ENCODE measurements at regions not wholly inside any gene's neighbourhood (a gene's known extent, or its start where the extent isn't known, plus 50 kb on each side); places are given as distances from the start of the nearest gene placed in this dataset.
A peak's percentile ranks its signal among the peaks of the same experiment; 100 is the strongest.
"Not testable (repeated sequence)": the region's sequence is repeated elsewhere in the genome, so short reads cannot be mapped to it uniquely, and the experiment has no call there.

GRCh38 chr2:11877764-11878163, 131.3 kb downstream of the LPIN1 start:
- DNase-seq (ENCODE audit: low read depth) = no peak
- H3K4me3 ChIP-seq (ENCODE audit: low read depth, low read length) = no peak overlapping the region

DNA sequence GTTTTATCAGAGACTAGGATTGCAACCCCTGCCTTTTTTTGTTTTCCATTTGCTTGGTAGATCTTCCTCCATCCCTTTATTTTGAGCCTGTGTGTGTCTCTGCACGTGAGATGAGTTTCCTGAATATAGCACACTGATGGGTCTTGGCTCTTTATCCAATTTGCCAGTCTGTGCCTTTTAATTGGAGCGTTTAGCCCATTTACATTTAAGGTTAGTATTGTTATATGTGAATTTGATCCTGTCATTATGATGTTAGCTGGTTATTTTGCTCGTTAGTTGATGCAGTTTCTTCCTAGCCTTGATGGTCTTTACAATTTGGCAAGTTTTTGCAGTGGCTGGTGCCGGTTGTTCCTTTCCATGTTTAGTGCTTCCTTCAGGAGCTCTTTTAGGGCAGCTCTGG, 138.8 kb downstream of the LPIN1 start:
- not testable (repeated sequence) for H3K4me3 ChIP-seq (ENCODE audit: low read depth, low read length); DNase-seq (ENCODE audit: low read depth)

DNA sequence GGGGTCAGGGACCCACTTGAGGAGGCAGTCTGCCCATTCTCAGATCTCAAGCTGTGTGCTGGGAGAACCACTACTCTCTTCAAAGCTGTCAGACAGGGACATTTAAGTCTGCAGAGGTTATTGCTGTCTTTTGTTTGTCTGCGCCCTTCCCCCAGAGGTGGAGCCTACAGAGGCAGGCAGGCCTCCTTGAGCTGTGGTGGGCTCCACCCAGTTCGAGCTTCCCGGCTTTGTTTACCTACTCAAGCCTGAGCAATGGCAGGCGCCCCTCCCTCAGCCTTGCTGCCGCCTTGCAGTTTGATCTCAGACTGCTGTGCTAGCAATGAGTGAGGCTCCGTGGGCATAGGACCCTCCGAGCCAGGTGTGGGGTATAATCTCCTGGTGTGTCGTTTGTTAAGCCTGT, 140.5 kb downstream of the LPIN1 start:
- H3K4me3 ChIP-seq (ENCODE audit: low read depth, low read length); DNase-seq (ENCODE audit: low read depth): not testable (repeated sequence)

- H3K4me3 ChIP-seq (ENCODE audit: low read depth, low read length) = no peak overlapping the region
Observed at GRCh38 chr2:11889101-11889850, 142.8 kb downstream of the LPIN1 start.

DNA sequence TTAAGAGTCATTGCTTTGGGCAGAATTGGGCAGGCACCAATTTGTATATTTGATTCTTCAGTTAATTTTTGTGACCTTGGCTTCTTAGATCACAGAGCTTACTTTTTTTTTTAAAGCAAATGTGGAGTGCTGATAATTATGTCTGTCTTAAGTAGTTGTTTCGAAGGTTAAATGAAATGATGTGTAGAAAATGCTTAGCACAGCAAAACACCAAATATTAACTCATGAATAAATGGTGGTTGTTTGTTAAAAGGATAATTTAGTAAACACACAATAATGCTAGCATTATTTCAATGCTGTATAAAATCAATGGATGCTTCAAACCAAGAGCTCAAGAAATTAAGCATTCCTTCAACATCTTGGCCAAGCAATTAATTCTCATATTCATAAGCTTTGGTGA, 143.4 kb downstream of the LPIN1 start:
- no peak for DNase-seq (ENCODE audit: low read depth)
- H3K4me3 ChIP-seq (ENCODE audit: low read depth, low read length) = no peak overlapping the region

More at GRCh38 chr2:11889101-11889850, 142.8 kb downstream of the LPIN1 start:
- no peak for DNase-seq (ENCODE audit: low read depth)

- DNase-seq (ENCODE audit: low read depth) = no peak
- H3K4me3 ChIP-seq (ENCODE audit: low read depth, low read length) = no peak overlapping the region
Observed at GRCh38 chr2:11891028-11891427, 144.6 kb downstream of the LPIN1 start.

DNA sequence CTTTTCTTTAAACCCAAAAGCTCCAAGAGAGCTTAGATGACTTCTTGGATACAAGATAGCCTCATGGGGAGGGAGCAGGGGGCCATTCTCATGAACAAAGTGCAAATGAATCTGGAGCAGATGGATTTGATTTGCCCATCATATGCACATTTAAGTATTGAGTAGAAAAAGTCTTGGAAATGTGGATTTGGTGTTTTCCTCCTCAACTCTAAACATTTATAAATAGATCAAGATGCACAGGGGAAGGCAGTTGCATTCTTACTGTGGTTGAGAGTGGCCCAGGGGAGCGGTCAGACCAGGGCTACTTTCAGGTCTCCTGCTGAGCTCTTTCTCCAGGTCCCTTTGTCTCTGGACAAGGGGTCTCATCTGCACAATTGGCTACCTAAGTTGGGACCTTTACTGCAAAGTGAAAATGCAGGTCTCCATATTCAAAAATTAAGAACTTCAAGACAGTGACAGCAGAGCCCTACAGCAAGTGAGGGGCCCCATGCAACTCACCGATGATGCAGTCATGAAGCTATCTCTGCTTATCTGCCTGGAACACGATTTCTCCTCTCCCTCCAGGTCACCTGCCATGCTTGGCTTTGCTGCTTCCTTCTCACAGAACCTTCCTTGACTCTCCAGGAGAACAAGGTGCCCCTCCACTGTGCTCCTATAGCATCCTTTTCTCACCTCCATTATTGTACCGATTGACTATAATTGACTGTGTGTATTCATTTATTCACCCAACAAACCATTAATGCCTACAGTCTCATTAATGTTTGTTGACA, 145.4 kb downstream of the LPIN1 start:
- no peak for DNase-seq (ENCODE audit: low read depth)
- H3K4me3 ChIP-seq (ENCODE audit: low read depth, low read length) = no peak overlapping the region

DNA sequence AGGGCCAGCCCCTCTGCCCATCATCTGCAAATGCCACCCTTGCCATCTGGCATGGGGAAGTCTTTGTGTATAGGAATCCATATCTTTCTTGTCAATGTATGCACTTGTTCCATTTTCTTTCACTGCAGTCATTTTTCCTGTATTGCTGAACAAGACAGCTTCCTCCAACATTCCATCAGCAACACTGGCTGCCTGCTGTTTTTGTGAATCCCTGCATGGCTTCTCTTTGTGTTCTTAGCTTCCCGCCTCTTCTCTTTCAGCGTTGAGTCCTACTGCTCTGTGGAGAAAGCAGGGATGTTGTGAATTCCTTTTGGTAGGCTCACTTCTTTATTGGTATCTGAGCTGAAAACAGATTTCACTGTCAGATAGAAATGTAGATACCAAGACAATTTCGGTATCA, 150.0 kb downstream of the LPIN1 start:
- DNase-seq (ENCODE audit: low read depth) = no peak
- H3K4me3 ChIP-seq (ENCODE audit: low read depth, low read length) = no peak overlapping the region

DNA sequence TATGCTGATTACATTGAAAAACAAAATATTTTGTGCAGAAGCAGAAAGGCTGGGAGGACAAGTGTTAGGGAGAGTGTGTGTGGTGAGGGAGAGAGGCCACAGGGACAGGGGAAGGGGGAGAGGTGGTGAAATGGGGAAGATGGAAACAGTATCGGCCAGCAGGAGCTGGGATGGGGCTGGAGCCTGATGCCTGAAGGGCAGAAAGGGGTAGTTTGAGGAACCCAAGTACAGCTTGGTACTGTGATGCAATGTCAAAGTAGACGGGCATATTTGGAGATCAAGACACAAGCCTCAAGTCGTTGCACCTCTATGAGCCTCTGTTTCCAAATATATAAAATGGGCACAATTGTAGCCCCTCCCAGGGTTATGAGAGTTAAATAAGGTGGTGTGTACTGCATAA, 152.1 kb downstream of the LPIN1 start:
- DNase-seq (ENCODE audit: low read depth) = no peak
- no peak overlapping the region for H3K4me3 ChIP-seq (ENCODE audit: low read depth, low read length)

DNA sequence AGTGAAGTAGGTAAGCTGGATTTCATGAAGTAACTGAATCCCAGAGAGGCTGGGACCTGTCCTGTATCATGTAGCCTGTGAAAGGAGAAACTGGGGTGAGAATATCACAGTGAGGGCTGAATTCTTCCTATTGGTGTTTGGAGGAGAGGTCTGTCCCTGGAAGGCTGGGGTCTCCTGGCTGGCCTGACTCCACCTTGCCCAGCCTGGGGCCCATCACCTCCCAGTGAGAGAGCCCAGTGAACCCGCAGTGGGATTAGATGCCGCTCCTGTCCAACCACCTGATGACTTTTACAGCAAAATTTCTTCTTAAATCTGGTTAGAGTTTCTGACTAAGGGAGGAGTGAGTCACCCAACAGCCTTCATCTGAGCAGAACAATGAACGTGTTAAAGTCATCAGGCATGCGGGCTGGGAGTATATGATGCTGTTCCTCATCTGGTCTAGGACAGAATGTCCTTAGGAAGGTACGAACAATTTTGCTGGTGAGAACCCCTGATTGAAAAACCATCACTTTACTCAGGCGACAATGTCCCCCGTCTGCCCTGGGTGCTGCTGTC, 152.9 kb downstream of the LPIN1 start:
- H3K4me3 ChIP-seq (ENCODE audit: low read depth, low read length) = no peak overlapping the region
- DNase-seq (ENCODE audit: low read depth) = peak; percentile 56

DNA sequence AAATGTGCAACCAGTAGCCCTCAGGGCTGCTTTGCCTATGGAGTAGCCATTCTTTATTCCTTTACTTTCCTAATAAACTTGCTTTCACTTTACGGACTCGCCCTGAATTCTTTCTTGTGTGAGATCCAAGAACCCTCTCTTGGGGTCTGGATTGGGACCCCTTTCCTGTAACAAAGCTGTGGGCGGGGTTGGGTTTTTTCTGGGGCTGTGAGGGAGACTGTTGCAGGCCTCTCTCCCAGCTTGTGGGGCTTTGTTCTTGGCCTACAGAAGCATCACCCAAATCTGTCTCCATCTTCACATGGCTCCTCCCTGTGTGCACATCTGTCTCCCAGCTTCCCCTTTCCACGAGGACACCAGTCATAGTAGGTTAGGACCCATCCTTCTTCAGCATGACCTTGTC, 154.5 kb downstream of the LPIN1 start:
- H3K4me3 ChIP-seq (ENCODE audit: low read depth, low read length) = not testable (repeated sequence)

DNA sequence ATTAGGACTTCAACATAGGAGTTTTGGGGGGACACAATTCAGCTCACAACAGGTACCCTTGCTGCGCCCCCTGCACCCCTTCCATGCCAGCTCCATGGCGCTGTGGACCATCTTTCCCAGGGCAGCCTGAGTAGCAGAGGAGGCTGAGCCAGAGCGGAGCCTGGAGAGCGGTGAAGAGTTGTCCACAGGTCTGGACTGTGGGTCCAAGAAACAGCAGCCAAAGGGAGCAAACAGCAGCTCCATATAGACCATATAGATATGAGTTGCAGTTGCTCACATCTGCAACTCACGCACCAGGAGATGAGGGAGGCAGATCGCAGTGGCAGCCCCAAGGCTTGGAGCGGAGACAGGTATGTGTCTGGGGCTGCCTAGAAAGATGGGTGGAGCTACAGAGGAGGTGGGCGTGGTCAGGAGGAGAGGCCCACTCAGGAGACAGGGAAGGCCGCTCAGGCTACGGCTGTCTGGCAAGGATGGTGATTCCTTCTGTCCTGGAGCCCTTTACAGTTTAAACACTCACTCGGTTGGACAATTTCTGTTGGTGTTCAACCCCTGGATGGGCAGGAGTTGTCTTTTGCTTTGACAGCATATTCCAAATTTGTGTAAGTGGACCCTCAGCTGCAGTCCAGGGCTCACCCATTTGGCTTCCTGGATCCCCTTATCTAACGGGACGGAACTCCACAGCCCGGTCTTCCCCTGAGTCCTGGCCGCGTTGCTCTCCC, 155.1 kb downstream of the LPIN1 start:
- DNase-seq (ENCODE audit: low read depth) = no peak
- no peak overlapping the region for H3K4me3 ChIP-seq (ENCODE audit: low read depth, low read length)

More for the DNA sequence above, 154.5 kb downstream of the LPIN1 start:
- not testable (repeated sequence) for DNase-seq (ENCODE audit: low read depth)

GRCh38 chr2:11903085-11903606, 156.7 kb downstream of the LPIN1 start:
- no peak overlapping the region for H3K4me3 ChIP-seq (ENCODE audit: low read depth, low read length)
- no peak for DNase-seq (ENCODE audit: low read depth)

DNA sequence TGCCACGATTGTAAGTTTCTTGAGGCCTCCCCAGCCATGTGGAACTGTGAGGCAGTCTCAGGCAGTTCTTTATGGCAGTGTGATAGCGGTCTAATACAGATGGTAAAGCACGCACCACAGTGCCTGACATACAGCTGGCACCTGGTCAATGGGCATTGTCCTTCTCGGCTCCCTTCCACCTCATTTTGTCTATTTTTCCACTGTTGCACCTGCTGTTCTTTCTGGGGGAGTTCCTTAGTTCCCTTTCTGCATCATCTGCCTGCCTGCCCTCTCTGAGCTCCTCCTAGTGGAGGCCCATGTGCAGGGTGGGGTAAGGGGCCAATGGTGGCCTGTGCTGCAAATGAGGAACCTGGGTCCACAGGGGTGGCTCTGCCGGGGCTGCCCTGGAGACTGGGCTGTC, 157.6 kb downstream of the LPIN1 start:
- no peak overlapping the region for H3K4me3 ChIP-seq (ENCODE audit: low read depth, low read length)
- no peak for DNase-seq (ENCODE audit: low read depth)

DNA sequence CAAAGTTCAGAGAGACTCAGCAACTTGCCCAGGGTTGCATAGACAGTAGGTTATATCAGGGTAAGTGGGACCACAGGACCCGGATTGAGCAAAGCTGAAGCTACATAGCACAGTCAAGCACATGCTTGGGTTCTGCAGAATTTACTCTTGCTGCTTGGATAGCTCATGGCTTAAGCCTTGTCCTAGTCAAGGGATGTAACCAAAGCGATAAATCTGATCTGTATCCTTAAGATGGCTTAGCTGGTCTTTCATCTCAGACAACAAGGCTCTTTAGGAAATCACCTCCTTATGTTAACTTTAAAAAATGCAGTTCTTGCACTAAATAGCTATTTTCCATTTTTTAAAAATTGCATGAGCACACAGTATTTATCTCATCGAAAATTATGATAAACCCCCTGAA, 158.5 kb downstream of the LPIN1 start:
- H3K4me3 ChIP-seq (ENCODE audit: low read depth, low read length) = no peak overlapping the region
- no peak for DNase-seq (ENCODE audit: low read depth)

GRCh38 chr2:11907190-11907589, 160.8 kb downstream of the LPIN1 start:
- DNase-seq (ENCODE audit: low read depth) = no peak
- H3K4me3 ChIP-seq (ENCODE audit: low read depth, low read length) = no peak overlapping the region

- DNase-seq (ENCODE audit: low read depth) = no peak
- H3K4me3 ChIP-seq (ENCODE audit: low read depth, low read length) = no peak overlapping the region
Observed at GRCh38 chr2:11910971-11911370, 164.5 kb downstream of the LPIN1 start.

DNA sequence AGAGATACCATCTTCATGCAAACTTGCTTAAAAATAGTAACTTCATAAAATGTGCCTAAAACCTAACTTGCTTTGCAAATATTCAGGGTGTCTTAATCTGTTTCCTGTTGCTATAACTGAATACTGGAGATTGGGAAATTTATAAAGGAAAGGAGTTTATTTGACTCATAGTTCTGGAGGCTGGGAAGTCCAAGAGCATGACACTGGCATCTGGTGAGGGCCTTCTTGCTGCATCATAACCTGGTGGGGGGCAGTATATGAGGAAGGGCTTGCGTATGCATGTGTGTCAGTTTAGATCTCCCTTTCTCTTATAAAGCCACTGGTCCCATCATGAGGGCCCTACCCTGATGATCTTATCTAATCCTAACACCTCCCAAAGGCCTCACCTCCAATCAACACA, 166.5 kb downstream of the LPIN1 start:
- H3K4me3 ChIP-seq (ENCODE audit: low read depth, low read length) = no peak overlapping the region
- no peak for DNase-seq (ENCODE audit: low read depth)

DNA sequence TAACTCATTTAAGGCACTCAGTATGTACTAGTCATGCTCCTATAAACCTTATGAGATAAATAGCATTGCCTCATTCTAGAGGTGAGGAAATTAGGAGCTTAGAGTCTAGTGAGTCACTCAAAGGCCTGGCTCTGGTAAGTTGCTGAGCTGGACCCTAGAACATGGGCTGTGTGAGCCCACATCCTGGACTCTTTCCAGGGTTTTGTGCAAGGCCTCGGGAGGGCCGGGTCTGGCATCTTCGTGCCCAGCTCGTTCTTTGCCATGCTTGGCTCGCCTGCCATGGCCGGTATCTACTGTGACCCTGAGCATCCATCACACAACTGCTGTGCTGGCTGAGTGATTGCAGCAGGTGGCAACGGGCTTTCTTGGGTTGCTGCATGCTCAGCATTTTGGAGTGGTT, 168.0 kb downstream of the LPIN1 start:
- DNase-seq (ENCODE audit: low read depth) = peak; percentile 24
- H3K4me3 ChIP-seq (ENCODE audit: low read depth, low read length) = no peak overlapping the region

DNA sequence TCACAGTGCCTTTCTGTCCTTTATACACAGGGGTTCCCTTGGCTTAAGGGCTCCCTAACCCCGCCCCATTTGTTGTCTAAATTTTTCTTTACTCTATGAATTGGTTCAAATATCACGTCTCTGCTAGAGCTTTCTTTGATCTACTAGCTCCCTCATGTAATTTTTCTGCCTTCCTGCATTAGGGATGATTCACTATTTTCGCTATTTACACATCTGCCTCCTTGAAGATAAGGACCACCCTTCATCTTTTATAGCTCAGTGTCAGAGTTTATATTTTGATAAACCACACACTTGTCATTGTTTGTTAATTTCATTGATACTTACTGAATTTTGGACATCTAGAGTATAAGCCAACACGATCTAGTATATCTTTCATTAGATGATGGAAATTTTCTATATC, 169.2 kb downstream of the LPIN1 start:
- DNase-seq (ENCODE audit: low read depth) = no peak
- no peak overlapping the region for H3K4me3 ChIP-seq (ENCODE audit: low read depth, low read length)
